Gastrocnemius medialis (tissue), 4 donors: ENCODE measurements at regions not wholly inside any gene's neighbourhood (a gene's known extent, or its start where the extent isn't known, plus 50 kb on each side); places are given as distances from the start of the nearest gene placed in this dataset.

Source experiments
- CTCF ChIP-seq, 5 experiments: fragments of 450-650 bp in 3 of 5; fragments of 200-600 bp in 2 of 5; sonication (generic) in 2 of 5; IDR thresholded peaks in 4 of 5; conservative IDR thresholded peaks in 1 of 5; 1 replicate in 4 of 5; 2 replicates in 1 of 5; pipeline ENCODE4 v1.5.1; 2016 to 2019; ENCODE audit warnings: antibody characterized with exemption in 5 of 5, mild to moderate bottlenecking in 3 of 5, moderate library complexity in 3 of 5
- POLR2A ChIP-seq, 2 donors: fragments of 450-650 bp; IDR thresholded peaks; one replicate each; pipeline ENCODE4 v1.6.1; 2017; ENCODE audit warnings: antibody characterized with exemption in 2 of 2, mild to moderate bottlenecking in 2 of 2, moderate library complexity in 2 of 2

DNA sequence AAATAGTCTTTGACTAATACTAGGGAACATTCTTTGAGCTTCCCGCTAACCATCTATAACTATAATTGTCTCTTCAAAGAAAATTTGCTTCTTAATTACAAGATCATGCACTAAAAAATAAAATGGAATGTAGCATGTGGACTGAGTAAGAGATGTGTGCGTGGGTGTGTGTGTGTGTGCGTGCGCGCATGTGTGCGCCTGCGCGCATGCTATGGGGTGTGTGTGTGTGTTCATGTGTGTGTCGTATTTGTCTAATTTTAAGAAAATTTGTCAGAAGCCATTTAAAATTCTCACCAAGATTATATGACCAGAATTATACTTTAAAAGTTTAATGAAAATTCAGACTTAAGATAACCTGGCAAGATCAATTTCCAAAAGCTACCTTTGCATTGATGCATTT lies 593.0 kb downstream of the ACTL7B start:
- TF ChIP-seq CTCF (IDR thresholded peaks at IDR 0.05 in 4 of 5, conservative IDR thresholded peaks at IDR 0.05 in 1 of 5) (no peak), POLR2A (IDR thresholded peaks at IDR 0.05) (no peak)
